GM20000 (cell line): ENCODE measurements at regions not wholly inside any gene's neighbourhood (a gene's known extent, or its start where the extent isn't known, plus 50 kb on each side); places are given as distances from the start of the nearest gene placed in this dataset.

ENCODE experiments used
- DNase-seq: peaks from one replicate; pipeline ENCODE4 v3.0.0; 2012; ENCODE audit warnings: low spot score
- CTCF ChIP-seq: IDR thresholded peaks from 2 replicates; pipeline ENCODE4 v1.5.1; 2012; ENCODE audit warnings: mild to moderate bottlenecking, control low read depth; ENCODE audit errors: extremely low read depth, missing control alignments

DNA sequence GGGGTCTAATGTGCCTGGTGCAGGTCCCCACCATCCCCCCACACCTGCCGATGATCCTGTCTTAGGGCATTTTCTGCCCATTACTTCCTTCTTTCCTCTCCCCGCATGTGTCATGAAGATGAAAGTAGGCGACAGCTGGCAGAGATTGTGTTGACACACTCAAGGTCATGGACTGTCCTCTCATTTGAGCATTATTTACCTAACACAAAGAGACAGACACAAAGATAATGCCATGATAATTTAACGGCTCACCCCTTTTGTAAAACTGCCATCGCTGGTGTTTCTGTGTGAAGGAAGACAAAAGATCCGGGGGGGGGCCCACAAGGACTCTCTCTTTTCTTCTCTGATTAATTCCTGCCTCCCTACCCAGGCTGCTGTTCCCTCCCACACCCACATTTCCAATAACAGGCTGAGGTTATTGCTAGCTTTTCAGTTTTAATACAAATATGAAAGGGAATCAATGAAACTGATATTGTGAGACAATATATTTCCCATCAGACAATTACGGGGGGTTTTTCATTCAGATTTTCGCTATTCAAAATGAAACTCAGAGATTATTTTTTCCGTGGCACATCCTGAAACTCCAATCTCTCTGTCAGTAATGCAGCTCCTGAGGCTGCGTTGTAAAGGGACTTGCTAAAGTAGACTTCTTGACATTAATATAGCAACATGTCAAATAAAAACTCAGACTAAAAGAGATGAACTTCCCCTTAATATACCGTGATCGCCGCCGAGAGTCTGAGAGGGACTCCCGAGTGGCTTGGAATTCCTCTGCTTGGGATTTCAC, 561.1 kb downstream of the NPHP4 start:
- no peak for DNase-seq
- TF ChIP-seq CTCF: no peak

- DNase-seq: no peak
- no peak for TF ChIP-seq CTCF
Observed at GRCh38 chr1:5430136-5430535, 562.1 kb downstream of the NPHP4 start.

DNA sequence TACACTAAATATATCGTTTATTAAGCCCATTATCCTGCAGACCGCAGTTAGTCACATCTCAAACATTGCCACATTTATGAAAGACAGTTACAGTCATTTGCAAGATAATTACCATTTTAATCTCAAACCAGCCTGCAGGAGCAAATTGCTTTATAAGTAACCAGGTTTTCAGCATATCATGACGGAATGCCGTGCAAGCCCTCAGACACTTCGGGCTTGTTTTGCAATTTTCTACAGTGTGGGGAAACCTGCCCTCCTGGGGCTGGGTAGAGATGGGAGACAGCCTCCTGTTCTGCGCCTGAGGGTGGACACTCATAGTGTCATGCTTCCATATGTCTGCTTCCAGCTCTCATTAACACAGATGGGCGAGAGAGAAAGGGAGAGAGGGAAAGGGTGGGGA, 563.9 kb downstream of the NPHP4 start:
- no peak for DNase-seq
- TF ChIP-seq CTCF: no peak

DNA sequence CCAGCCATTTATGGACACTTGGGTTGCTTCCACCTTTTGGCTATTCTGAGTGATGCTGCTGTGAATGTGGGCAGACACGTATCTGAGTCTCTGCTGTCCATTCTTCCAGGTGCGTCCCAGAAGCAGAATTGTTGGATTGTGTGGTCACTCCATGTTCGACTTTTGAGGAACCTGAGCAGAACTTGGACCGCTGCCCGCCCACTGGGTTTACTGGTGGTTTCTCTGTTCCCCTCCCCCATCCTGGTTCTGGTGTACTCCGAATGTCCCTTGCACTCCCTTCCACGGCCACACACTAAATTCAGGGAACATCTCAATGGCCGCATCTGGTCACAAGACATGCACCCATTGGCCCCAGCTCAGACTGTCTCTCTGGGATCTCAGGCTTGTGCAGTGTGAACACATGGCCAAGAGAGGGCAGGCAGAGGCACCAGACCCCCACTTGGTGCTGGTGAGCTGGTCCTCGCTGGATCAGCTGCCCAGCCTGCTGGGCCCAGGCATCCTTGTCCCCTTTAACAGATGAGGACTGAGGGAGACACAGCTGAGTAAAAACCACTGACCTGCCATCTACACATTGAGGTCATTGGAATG, 565.1 kb downstream of the NPHP4 start:
- TF ChIP-seq CTCF: no peak
- DNase-seq: no peak

DNA sequence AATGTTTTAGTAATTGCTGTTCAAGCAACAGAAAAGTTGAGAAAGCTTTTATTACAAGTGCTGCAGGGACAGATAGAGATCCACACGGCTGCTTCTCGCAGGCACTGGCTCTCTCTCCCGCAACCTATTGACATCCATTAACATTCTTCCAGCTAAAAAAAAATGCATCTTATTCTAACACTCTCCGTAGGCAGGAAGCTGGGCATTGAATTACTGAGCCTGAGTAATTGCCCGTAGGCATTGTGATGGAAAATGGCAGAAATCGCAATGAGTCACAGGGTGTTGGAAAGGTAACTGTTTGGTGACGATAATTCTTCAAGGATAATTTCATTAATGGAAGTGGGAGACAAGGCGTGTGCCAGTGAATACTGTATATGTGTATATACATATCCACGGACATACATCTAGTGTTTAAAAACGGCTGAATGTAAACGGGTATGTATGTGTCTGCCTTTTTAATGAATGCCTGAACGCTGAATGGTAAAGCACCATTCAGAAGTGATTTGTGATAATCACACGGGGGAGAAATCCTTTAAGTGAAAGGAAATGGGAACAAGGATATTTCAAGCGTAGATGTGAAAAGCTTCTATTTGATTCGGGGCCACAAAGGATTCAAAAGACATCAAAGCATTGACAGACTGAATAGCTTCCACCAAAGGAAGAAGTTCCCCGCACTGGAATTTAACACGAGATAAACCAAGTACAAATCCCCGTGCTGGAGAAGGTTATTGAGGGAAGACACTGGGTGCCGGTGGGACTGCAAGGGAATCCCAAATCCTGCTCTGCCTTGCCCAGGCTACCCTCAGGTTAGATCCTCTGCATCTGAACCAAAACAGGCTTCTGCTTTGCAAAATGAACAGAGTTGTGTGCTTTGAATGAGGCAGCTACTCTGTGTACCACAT, 567.2 kb downstream of the NPHP4 start:
- no peak for DNase-seq
- TF ChIP-seq CTCF: no peak

- no peak for TF ChIP-seq CTCF
Observed at GRCh38 chr1:5423109-5423508, 569.1 kb downstream of the NPHP4 start.

GRCh38 chr1:5419501-5419900, 572.7 kb downstream of the NPHP4 start:
- TF ChIP-seq CTCF: no peak
- no peak for DNase-seq

More at GRCh38 chr1:5423109-5423508, 569.1 kb downstream of the NPHP4 start:
- no peak for DNase-seq
